SJSA1 (cell line): ENCODE measurements at regions not wholly inside any gene's neighbourhood (a gene's known extent, or its start where the extent isn't known, plus 50 kb on each side); places are given as distances from the start of the nearest gene placed in this dataset.

Source experiments
- DNase-seq, 2 experiments: peaks; one replicate each; pipeline ENCODE4 v3.0.0-alpha.2; 2015 to 2020; ENCODE audit warnings: low spot score in 2 of 2, low read depth in 1 of 2
- H3K27ac ChIP-seq: fragments of 250-450 bp; sonication (Bioruptor Pico); 2 replicates; pipeline ENCODE4 v1.5.1; 2020; ENCODE audit warnings: mild to moderate bottlenecking, moderate library complexity
- H3K27me3 ChIP-seq: fragments of 250-450 bp; sonication (Bioruptor Pico); replicated peaks from 2 replicates; pipeline ENCODE4 v1.5.1; 2020; ENCODE audit warnings: mild to moderate bottlenecking, moderate library complexity
- H3K36me3 ChIP-seq: fragments of 250-450 bp; sonication (Bioruptor Pico); 2 replicates; pipeline ENCODE4 v1.5.1; 2020; ENCODE audit warnings: mild to moderate bottlenecking
- H3K4me1 ChIP-seq: fragments of 250-450 bp; sonication (Bioruptor Pico); replicated peaks from 2 replicates; pipeline ENCODE4 v1.6.1; 2021; ENCODE audit warnings: mild to moderate bottlenecking
- H3K4me3 ChIP-seq: fragments of 250-450 bp; sonication (Bioruptor Pico); 2 replicates; pipeline ENCODE4 v1.5.1; 2020; ENCODE audit warnings: mild to moderate bottlenecking
- H3K9me3 ChIP-seq: fragments of 250-450 bp; sonication (Bioruptor Pico); replicated peaks from 2 replicates; pipeline ENCODE4 v1.5.1; 2020; ENCODE audit warnings: mild to moderate bottlenecking

DNA sequence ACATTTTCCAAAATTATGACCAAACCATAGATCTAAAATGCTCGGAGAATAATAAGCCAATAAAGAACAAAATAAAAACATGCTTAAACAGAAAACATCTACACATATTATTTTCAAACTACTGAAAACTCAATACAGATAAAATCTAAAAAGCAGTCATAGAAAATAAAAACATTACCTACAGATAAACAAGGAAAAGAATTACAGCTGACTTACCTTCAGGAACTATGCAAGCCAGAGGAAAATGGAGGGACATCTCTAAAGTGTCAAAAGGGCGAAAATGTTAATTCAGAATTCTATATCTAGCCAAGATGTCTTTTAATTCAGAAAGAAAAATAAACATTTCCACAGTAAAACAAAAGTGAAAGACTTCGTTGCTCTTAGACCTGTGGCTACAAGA, 112.9 kb upstream of the GYPC start:
- Histone ChIP-seq H3K36me3 (no peaks in the 10 kb centered on the region), H3K4me1 (no peaks in the 10 kb centered on the region), H3K4me3 (no peak overlapping the region), H3K27me3 (no peaks in the 10 kb centered on the region), H3K27ac (no peak overlapping the region), H3K9me3 (peaks cover 7% of the 10 kb centered on the region; the same call in 1 of the 2 replicates)
- no peak for DNase-seq

DNA sequence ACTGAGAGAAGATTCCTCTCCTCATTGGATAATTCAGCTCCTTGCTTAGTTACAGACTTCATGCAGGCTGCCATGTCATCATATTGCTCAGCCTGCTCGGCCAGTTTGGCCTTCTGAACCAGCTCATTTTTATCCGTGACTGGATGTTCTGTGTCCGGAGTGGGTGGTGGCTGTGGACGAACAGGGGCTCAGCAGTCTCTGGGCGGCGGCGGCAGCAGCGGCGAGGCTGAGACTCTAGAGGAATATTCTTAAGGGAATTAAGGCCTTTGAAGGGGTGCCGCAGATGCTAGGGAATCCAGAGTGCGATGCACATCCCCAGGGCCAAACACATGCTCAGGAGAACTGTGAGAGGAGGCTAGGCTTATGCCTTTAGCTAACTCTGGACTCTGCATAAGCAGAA, 97.9 kb upstream of the GYPC start:
- Histone ChIP-seq H3K4me1 (no peaks in the 10 kb centered on the region), H3K27me3 (no peaks in the 10 kb centered on the region), H3K9me3 (no peaks in the 10 kb centered on the region), H3K36me3 (no peaks in the 10 kb centered on the region), H3K4me3 (no peak overlapping the region), H3K27ac (no peak overlapping the region)
- DNase-seq: no peak

DNA sequence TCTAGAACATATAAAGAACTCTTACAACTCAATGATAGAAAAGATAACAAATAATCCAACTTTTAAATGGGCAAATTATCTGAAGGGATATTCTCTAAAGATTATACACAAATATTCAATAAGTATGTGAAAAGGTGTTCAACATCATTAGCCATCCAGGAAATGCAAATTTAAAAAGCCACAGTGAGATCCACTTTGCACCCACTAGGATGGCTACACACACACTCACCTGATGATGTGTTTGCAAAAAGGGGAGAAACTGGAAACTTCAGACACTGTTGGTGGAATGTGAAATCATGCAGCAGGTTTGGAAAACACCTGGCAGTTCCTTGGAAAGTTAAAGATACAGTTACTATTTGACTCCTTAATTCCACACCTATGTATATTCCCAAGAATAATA, 87.2 kb upstream of the GYPC start:
- H3K27ac ChIP-seq: no peak overlapping the region
- H3K4me3 ChIP-seq: no peak overlapping the region
- no peaks in the 10 kb centered on the region for H3K4me1 ChIP-seq
- no peaks in the 10 kb centered on the region for H3K9me3 ChIP-seq
- no peaks in the 10 kb centered on the region for H3K36me3 ChIP-seq
- DNase-seq: no peak
- no peaks in the 10 kb centered on the region for H3K27me3 ChIP-seq

DNA sequence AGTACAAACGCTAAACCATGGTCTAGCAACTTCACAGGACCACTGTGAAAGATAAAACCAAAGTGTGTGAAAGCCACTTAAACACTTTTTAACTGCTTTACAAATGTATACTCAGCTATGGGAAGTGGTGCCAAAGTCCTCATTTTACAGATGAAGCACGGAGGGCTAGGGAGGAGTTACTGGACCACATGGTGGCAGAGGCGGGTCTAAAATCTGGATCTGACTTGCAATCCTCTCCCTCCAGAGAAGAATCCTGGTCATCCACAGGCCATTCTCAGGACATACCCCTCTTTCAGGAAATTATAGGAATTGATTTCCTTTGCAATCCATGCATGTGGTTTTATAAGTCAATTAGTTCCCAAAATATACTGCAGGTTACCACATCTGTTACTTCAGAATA, 84.6 kb upstream of the GYPC start:
- H3K27me3 ChIP-seq: no peaks in the 10 kb centered on the region

DNA sequence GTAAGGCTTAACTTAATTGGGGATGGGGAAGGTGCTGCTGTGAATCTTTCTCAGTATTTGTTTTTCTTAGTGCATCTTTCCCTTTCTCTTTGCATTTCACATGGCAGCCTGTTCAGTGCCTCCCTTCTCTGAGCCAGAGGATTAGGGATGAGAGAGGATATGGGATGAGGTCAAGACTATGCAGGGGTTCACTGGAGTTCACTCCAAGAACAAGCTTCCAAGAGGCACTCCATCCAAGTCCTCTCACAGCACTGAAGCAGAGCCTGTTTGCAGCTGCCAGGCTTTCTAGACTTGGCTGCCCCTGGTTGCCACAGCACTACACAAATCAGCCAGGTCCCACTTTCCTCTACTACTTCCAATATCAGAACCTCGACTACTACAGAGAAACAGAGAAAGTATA, 80.3 kb upstream of the GYPC start:
- Histone ChIP-seq H3K4me3 (no peak overlapping the region), H3K27me3 (no peaks in the 10 kb centered on the region), H3K4me1 (no peaks in the 10 kb centered on the region), H3K27ac (no peak overlapping the region), H3K36me3 (no peaks in the 10 kb centered on the region), H3K9me3 (no peaks in the 10 kb centered on the region; the same call in 1 of the 2 replicates)
- no peak for DNase-seq

More for the DNA sequence above, 84.6 kb upstream of the GYPC start:
- Histone ChIP-seq H3K36me3 (no peaks in the 10 kb centered on the region), H3K27ac (no peak overlapping the region), H3K4me1 (no peaks in the 10 kb centered on the region), H3K4me3 (no peak overlapping the region), H3K9me3 (no peaks in the 10 kb centered on the region)
- no peak for DNase-seq

DNA sequence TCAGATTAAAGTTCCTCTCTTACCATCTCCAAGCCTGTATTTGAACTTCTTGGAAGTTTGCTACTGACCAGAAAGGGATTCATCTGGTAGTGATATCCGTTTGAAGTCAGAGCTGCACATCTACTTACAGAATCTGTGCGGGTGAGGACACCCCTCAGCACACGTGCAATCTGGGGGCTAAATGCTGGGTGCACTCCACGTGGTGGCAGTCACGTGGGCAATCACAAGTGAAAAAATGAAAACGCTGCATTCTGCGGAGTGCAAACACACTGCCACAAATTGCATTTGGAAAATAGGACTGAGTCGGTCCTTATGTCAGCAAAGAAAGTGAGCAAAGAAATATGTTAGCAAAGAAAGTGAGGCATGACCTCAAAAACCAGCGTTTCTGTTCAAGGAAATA, 76.1 kb upstream of the GYPC start:
- H3K27me3 ChIP-seq: no peaks in the 10 kb centered on the region
- no peaks in the 10 kb centered on the region for H3K4me1 ChIP-seq
- H3K4me3 ChIP-seq: no peak overlapping the region
- no peak overlapping the region for H3K27ac ChIP-seq
- no peaks in the 10 kb centered on the region for H3K36me3 ChIP-seq
- no peak for DNase-seq
- no peaks in the 10 kb centered on the region; the same call in 1 of the 2 replicates for H3K9me3 ChIP-seq

DNA sequence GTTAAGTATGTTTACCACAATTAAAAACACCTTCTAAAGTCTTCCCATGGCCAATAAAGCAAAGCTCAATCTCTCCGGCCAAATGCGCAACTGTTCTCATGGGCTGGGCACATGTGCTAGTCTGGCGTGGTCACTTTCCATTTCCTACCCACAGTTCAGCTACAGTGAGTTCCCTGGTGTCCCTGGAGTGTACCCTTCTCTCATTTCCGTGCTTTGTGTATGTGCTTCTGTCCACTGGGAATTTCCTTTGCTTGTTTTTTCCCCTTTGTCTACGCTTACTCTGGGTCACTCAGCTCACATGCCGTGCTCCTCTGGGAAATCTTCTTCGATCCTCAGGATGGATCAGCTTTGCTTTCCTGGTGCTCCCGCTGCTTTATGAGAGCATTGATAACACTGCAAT, 69.6 kb upstream of the GYPC start:
- Histone ChIP-seq H3K4me3 (no peak overlapping the region), H3K4me1 (no peaks in the 10 kb centered on the region), H3K36me3 (no peaks in the 10 kb centered on the region), H3K9me3 (no peaks in the 10 kb centered on the region), H3K27ac (no peak overlapping the region), H3K27me3 (no peaks in the 10 kb centered on the region)
- DNase-seq: no peak

DNA sequence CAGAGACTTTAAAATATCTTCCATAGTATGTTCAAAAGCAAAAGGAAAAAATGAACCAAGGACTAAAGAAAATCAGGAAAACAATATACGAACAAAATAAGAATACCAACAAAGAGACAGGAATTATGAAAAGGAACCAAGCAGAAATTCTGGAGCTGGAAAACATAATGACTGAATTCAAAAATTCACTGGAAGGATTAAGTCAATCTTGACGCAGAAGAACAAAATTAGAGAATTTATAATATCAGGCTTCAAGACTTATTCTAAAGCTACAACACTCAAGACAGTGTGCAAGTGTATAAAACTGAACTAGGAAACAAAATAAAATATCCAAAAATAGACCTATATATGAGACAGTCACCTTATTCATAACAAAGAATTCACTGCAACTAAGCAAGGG, 56.9 kb upstream of the GYPC start:
- Histone ChIP-seq H3K4me1 (no peaks in the 10 kb centered on the region), H3K9me3 (no peaks in the 10 kb centered on the region), H3K27me3 (no peaks in the 10 kb centered on the region), H3K36me3 (no peaks in the 10 kb centered on the region), H3K4me3 (no peak overlapping the region), H3K27ac (no peak overlapping the region)
- no peak for DNase-seq

DNA sequence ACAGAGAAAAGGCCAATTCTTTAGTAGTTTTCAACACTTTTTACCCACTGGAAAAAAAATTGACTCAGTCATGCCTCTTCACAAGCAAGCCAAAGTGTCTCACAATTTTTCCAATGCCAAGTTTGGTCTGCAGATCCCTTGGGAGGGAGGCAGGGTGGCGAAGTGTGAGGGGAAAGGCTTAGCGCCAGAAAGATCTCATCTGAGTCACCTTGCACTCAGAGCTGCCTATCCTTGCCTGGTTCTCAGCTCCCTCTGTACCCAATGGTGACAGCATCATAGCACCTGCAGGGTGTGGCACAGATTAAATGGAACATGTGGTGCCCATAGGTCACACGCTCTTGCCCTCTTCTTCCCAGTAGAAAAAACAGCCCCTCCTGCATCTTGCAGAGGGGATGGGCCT, 55.2 kb upstream of the GYPC start:
- DNase-seq: no peak

DNA sequence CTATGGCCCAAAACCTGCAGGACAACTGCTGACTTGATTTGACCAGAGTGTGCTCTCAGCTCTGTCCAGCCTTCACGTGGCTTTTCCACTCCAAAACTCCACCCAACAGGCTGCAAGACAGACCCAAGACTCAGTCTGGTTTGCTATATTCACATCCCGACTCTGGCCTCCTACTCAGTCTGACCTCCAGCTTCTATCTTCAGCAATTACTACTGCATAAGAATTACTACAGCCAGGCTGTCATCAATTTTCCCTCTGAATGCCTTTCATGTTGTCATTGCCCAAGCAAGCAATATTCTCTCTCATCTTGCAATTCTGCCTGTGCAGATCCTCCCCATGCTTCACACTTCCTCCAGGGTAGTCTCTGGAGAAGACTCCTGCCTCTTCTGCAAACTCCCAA, 53.6 kb upstream of the GYPC start:
- Histone ChIP-seq H3K27ac (no peak overlapping the region), H3K9me3 (0 out of 2 replicates have a peak, but pooled peaks cover 2% of the 10 kb centered on the region), H3K36me3 (no peaks in the 10 kb centered on the region), H3K27me3 (no peaks in the 10 kb centered on the region), H3K4me3 (no peak overlapping the region), H3K4me1 (no peaks in the 10 kb centered on the region)
- DNase-seq: no peak

More for the DNA sequence above, 55.2 kb upstream of the GYPC start:
- Histone ChIP-seq H3K27ac (no peak overlapping the region), H3K9me3 (0 out of 2 replicates have a peak, but pooled peaks cover 2% of the 10 kb centered on the region), H3K4me3 (no peak overlapping the region), H3K36me3 (no peaks in the 10 kb centered on the region), H3K4me1 (no peaks in the 10 kb centered on the region), H3K27me3 (no peaks in the 10 kb centered on the region)
